ENCODE measurements at regions not wholly inside any gene's neighbourhood (a gene's known extent, or its start where the extent isn't known, plus 50 kb on each side); places are given as distances from the start of the nearest gene placed in this dataset.

DNA sequence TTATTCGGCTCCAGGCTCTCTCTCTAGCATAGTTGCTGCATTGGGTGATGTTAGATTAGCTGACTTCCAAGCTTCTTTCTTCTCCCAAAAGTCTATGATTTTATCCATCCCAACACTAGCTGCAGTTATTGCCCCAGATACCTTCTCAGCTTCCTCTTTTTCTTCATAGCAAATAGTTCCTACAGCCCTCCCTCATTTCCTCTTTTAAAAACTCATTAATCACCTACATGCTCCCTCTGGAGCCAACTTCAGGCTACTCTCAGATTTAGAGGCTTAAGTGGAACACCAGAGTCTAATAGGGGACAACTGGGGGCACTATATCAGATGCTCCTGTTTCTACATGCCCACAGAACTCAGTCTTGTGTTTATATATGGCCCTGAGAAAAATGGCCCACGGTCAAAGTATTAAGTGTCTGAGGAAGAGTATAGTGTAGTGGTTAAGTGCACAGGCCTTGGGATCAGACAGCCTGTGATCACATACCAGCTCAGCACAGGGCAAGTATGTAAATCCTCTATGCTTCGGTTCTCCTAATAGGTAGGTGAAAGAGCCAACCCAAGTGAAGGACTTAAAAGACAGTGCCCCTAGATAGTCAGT lies 241.9 kb upstream of the SLC14A2 start:
- DNase-seq (ENCODE audit: low read depth in 4 of 4, low spot score in 2 of 4): no peak

DNA sequence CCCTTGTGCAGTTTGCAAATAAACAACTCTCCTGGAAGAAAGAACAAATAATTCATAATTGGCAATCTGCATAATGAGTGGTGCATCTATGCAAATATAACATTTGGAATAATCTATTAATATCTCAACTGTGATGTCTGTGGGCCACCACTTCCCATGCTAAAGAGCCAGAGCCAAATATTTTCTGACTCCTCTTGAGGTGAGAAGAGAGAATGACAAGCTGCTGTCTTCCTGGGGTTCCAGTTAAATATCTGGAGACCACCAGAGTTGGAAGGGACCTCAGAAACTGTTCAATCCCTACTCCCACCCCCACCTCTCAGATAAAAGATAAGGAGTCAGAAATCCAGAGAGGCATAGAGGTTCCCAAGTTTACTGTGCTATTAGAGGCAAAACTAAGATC lies 241.0 kb upstream of the SLC14A2 start:
- no peak for DNase-seq (ENCODE audit: low read depth in 4 of 4, low spot score in 2 of 4)

DNA sequence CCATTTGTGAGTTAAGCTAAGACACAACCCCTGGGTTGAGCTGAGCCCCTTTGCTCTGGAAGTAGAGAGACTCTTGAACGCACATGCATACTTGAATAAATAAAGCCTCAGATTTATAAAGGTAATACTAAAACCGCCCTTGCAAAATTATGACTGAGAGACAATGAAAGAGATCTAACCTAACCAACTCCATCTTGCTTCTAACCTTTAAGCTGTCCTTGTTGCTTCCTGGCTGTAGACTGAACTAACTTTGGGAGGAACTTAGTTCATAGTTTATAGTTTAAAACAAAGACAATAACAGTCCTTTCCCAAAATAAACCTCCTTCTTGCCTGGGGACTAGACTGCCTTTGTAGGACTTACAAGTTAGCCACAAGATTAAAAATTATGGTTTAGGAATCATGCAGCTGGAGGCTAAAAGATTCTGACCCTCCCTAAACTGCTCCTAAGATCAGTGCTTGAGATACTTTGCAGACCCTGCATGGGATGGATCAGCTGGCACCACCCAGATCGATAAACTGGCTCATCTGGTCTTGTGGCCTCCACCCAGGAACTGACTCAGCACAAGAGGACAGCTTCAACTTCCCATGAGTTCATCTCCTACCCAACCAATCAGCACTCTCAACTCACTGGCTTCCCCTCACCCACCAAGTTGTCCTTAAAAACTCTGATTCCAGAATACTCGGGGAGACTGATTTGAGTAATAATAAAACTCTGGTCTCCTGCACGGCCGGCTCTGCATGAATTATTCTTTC lies 240.2 kb upstream of the SLC14A2 start:
- no peak for DNase-seq (ENCODE audit: low read depth in 4 of 4, low spot score in 2 of 4)

- no peak for DNase-seq (ENCODE audit: low read depth in 4 of 4, low spot score in 2 of 4)
These were observed 239.1 kb upstream of the SLC14A2 start for GRCh38 chr18:45376193-45376592.

- no peak for DNase-seq (ENCODE audit: low read depth in 4 of 4, low spot score in 2 of 4)
These were observed 237.0 kb upstream of the SLC14A2 start for GRCh38 chr18:45378308-45378707.

GRCh38 chr18:45378933-45379332 lies 236.3 kb upstream of the SLC14A2 start:
- DNase-seq (ENCODE audit: low read depth in 4 of 4, low spot score in 2 of 4): no peak

DNA sequence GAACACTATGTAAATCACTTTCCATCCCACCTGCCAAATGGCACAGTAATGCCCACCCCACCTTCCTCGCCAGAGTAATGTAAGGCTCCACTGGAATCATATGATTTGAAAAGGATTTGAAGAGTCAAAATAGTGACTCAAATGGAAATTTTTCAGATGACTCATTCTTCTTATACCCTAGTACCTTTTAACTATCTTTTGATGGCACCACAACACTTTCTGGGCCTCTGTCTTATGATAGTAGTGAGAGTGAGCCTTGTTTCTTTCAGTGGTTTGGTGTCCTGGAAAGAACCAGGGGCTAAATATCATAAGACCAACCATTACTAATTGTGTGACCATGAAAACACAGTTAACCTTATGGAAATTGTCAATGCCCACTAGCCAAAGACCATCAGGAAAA lies 235.4 kb upstream of the SLC14A2 start:
- DNase-seq (ENCODE audit: low read depth in 4 of 4, low spot score in 2 of 4): no peak

DNA sequence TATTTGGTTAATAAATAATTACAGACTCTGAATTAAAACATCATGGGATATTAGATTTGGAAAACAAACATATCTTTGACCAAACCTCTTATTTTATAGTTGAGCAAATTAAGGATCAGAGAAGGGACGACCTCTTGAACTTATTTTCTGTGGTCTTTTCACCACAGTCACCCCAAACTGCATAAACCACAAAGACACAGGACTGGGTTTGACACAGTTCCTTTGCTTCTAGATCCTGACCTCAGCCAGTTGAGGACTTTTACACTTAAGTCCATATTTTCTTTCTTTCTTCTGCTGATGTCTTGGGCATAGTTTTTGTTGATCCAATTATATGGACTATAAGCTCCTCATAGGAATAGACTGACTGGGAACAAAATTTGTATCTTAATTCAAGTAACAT lies 234.0 kb upstream of the SLC14A2 start:
- DNase-seq (ENCODE audit: low read depth in 4 of 4, low spot score in 2 of 4): no peak

DNA sequence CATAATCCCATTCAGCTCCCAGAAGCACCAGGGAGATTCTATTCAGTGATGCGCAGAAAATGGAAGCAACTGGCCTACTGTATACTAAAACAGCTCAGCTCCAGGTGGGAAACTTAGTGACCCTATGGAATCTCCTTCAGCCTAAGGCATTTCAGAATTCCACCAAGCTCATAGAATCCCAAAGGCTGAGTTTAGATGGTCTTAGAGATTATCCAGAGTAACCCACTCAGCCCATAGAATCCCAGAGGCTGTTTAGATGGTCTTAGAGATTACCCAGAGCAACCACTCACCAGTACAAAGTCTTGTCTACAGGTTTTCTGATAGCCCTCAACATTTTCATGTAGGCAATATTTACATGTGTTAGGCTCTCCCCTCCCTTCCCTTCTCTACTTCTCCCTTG lies 232.0 kb upstream of the SLC14A2 start:
- DNase-seq (ENCODE audit: low read depth in 4 of 4, low spot score in 2 of 4): no peak

DNA sequence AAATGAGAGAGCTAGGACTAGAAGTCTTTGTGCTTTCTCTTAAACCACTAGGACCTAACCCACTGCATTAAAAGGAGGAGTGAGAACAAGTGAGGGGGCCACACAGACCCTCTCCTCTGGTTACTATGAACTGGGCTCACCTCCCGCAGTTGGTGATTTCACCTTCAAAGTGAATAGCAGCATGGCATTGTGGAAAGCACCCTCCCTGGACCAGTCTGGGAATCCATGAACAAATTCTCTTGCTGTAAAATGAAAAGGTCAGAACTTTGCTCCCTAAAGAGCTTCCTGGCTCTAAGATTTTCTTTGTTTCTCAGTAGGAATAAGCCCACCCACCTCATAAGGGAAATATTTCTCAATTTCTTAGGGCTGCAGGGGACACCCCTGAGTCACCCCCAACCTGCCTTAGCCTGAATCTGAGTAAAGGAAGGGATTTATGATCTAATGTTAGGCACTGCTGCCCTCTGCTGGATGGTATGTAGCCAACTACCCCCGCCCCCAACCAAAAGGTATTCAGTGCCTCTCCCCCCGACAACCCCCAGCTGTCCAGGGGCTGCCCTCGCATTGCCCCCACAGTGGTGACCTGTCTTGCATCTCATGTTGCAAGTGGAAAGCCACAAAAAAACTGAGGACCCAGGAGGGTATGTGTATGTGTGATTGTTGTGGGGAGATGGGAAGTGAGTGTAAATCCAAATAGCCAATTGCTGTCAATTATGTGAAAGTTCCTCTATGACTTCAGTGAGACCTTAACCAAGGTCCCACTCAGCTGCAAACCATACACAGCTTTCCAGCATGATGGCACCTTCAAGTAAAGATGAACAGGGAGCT lies 230.9 kb upstream of the SLC14A2 start:
- DNase-seq (ENCODE audit: low read depth in 4 of 4, low spot score in 2 of 4): peak; percentile 49 to 68 (median 60)

DNA sequence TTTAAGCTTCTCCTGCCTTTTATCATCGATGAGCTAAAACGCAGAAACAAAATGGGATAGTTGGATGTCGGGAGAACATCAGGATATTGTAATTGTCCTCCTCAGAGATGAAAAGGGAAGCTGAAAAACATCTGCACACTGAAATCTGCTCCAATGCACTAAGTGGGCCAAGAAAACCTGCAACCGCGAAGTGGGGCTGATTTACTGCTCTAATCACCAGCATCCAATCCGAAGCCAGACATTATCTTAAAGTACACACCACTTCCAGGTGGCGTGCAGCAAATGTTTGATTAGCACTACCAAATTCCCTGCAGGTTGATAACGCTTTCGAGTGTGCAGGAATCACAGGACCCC lies 230.3 kb upstream of the SLC14A2 start:
- no peak for DNase-seq (ENCODE audit: low read depth in 4 of 4, low spot score in 2 of 4)

- peak in 1 of 4 donors; percentile 31 for DNase-seq (ENCODE audit: low read depth in 4 of 4, low spot score in 2 of 4)
These were observed 229.1 kb upstream of the SLC14A2 start for GRCh38 chr18:45386041-45386655.

DNA sequence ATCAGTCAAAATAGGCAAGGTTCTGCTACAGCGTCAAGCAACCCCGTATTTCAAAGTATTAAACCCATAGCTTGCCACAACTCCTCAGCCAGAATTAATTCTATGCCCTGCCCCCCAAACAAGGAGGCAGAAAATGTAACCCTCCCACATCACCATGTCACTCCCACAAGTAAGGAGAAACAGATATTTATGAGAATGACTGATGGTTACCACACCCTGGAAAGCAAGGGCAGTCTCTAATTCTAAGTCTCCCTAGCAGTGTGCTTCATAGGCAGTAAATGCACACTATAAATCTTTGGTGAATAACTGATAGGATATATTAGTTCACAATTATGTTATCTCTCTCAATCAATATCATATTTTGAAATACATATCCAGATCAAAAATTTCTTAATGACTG lies 228.0 kb upstream of the SLC14A2 start:
- DNase-seq (ENCODE audit: low read depth in 4 of 4, low spot score in 2 of 4): no peak

- DNase-seq (ENCODE audit: low read depth in 4 of 4, low spot score in 2 of 4): no peak
These were observed 216.8 kb upstream of the SLC14A2 start for GRCh38 chr18:45398448-45398847.

DNA sequence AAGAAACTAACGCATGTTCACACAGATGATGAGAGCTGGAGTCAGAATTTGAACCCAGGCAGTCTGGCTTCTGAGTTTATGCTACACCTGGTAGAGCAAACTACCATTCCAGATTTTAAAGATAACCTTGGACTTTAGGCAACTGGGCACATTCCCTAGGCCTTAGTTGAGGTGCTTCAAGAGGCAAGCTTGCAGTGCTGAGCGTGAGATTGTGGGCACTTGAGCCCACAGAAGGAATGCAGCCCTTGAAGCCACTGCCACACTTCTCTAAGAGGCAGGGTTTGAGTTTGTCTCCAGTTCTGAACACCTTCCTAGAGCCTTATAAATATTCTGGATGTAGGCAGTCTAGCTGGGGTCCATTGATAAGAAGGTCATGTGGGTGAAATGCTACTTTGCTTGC lies 216.1 kb upstream of the SLC14A2 start:
- no peak for DNase-seq (ENCODE audit: low read depth in 4 of 4, low spot score in 2 of 4)

GRCh38 chr18:45399643-45400042 lies 215.6 kb upstream of the SLC14A2 start:
- no peak for DNase-seq (ENCODE audit: low read depth in 4 of 4, low spot score in 2 of 4)

GRCh38 chr18:45402485-45403056 lies 212.7 kb upstream of the SLC14A2 start:
- no peak for DNase-seq (ENCODE audit: low read depth in 4 of 4, low spot score in 2 of 4)

- DNase-seq (ENCODE audit: low read depth in 4 of 4, low spot score in 2 of 4): no peak
These were observed 211.8 kb upstream of the SLC14A2 start for GRCh38 chr18:45403341-45404049.

- no peak for DNase-seq (ENCODE audit: low read depth in 4 of 4, low spot score in 2 of 4)
These were observed 207.1 kb upstream of the SLC14A2 start for GRCh38 chr18:45408218-45408617.

GRCh38 chr18:45409971-45410370 lies 205.3 kb upstream of the SLC14A2 start:
- no peak for DNase-seq (ENCODE audit: low read depth in 4 of 4, low spot score in 2 of 4)

Data from left renal cortex interstitium (tissue), 4 donors.